HG03520 (cell line): ENCODE measurements at regions not wholly inside any gene's neighbourhood (a gene's known extent, or its start where the extent isn't known, plus 50 kb on each side); places are given as distances from the start of the nearest gene placed in this dataset.
"Not testable (repeated sequence)": the region's sequence is repeated elsewhere in the genome, so short reads cannot be mapped to it uniquely, and the experiment has no call there.

ENCODE experiments used
- ATAC-seq: cut with Tn5 transposase; IDR thresholded peaks from one replicate; pipeline ENCODE4 v1.9.1; 2021; ENCODE audit warnings: mild to moderate bottlenecking, moderate library complexity; ENCODE audit not compliant: unreplicated experiment

DNA sequence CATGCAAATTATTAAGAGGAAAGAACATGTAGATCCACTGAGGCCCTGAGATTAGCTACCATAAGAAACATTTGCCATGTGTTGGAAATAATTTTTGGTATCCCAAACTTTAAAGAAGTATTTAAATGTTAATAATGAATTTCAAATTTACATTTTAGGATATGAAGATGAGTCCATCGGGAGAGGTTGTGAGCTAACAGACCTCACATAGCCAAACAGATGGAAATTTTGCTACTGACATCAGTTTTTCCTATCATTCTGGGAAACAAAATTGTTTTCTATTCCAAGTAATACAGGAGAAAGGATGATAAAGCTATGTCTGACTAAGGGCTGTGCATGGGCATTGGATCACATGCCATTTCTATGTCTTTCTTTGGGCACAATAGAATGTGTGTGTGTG, 809.6 kb downstream of the TENT5A start:
- no peak for ATAC-seq

DNA sequence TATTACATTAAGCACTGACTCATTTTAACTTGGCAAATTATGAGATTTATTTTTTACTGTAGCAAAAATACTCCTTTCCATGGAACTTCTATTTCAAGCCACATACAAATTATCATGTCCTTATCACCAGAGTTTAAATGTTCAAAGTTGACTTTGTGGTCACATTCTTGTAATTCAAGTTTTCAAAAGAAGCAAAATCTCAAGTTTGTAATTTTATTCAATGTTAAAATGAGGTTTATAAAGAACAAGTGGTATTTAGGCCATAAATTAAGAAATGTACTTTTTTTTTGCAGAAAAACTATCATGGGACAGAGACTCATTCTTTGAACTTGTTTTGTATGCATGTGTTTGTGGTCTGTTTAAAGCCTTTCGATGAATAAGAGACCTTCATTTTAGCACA, 811.5 kb downstream of the TENT5A start:
- no peak for ATAC-seq

DNA sequence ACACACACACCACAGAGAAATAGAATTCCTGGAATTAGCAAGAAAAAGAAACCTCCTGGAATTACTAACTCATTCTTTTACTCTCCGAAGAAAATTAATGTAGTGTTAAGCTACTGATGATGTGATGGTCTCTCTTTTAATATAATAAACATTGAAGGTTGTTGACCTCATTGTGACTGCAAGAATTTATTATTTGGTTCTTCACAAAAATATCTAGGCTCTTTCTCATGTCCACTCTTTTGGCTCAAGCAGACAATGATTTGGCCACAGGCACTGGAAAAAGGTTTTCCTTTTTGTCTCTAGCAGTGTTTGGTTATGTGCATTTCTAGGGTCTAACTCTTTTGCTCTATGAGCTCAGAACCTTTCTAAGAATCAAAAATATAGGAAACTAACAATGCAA, 811.9 kb downstream of the TENT5A start:
- ATAC-seq = no peak

DNA sequence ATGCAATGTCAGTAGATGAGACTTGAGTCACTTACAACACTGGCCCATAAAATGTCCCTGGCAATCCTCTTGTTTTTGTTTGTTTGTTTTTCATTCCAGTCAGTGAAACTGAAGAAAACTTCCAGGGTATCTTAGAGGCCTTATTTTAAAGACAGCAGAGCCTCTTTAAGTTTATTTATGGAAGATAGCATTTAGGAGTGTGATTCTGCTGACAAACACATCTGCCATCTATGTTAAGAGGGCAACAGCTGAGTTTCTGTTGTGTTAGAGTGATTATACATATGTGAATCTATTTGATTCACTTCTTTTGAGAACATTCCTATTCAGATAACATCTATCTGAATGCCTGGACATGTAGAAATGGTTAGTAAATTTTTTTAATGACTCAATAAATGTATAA, 812.6 kb downstream of the TENT5A start:
- ATAC-seq = no peak

DNA sequence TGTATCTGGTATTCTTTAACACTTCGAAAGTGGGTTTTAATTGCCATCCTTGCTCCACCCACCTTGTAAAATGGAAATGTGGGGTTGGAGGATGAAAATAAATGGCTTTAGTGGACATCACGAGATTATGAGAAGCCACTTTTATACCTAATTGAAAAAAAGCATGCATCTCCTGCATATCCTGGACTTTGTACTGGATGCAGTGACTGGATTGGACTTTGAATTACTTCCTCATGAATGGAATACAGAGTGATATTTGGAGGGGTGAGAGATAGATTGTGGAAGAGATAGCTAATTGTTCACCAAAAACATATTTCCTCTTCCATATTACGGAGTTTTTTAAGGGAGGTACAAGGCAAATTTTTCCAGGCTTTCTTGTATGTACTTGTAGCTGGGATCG, 813.0 kb downstream of the TENT5A start:
- ATAC-seq = no peak

DNA sequence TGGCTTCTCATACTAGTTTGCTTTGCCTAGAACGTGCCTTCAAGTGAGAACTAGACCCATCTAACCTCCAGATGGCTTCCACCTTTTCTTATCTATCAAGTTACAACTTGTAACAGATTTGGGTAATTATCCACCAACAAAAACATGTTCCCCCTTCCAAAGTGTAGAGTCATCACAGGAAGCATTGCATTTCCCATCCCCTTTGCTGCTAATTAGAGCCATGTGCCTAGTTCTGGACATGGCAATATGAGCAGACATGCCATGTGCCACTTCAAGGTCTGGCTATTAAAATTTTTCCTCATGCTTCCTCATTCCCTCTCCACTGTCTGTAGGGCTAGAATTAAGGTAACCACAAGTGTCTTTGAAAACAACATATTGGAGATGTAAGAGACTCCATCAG, 814.4 kb downstream of the TENT5A start:
- no peak for ATAC-seq

DNA sequence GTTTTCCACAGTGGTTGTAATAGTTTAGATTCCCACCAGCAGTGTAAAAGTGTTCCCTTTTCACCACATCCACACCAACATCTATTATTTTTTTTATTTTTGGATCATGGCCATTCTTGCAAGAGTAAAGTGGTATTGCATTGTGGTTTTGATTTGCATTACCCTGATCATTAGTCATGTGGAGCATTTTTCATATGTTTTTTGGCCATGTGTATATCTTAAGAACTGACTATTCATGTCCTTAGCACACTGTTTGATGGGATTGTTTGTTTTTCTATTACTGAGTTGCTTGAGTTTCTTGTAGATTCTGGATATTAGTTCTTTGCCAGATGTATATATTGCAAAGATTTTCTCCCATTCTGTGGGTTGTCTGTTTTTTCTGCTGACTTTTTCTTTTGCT, 820.1 kb downstream of the TENT5A start:
- ATAC-seq = no peak

DNA sequence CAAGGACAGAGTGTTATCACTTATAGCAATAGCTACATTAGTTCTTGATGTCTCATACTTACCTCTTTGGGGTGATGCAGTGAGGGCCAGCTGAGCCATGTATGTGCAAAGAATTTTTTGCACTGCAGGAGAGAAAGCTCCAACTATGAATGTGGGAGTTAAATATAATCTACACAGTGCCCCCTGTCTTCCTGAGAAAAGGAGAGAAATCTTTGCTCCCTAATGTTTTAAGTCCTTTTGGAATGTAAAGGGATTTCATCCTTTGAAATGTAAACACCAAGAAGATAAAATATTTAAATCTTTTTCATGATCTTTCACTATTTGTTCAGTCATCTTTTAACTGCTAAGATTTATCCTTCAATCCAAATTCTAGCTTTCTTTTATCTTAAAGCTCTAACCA, 822.1 kb downstream of the TENT5A start:
- no peak for ATAC-seq

DNA sequence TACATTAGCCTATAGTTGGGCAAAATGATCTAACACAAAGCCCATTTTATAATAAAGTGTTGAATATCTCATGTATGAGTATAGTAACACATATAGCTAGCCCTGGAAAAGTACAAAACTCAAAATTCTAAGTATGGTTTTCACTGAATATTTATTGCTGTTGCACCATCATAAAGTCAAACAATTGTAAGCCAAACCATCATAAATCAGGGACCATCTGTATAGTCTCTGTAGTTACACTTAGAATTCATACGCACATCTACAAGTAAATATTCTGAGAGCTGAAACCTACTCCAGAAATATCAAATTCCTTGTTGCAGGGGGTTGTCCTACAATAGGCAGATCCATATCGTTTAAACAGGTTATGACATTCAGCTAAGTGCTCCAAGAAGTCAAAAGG, 817.3 kb downstream of the BCKDHB start:
- no peak for ATAC-seq

DNA sequence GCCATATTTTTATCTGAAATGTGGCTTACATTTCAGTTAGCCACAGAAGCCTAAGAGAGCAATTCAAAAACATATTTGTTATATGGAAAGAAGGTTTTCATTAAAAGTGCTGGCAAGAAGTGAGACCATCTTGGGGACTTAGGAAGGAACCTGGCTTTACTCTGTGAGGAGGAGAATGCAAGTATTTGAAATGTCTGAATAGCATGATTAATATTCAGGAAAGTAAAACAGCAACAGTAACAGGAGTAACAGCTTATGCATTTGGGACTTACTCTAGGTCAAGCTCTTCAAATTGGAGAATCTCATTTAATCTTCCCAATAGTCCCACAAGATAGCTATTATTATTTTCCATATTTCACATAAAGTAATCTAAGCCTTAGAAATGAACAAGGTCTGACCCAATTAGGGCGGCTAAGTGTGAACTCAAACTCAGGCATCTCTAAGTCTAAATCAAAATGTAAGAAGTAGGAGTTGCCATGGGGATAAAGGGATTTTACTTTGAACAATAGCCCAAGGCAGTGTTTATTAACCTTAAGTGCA, 816.5 kb downstream of the BCKDHB start:
- no peak for ATAC-seq

DNA sequence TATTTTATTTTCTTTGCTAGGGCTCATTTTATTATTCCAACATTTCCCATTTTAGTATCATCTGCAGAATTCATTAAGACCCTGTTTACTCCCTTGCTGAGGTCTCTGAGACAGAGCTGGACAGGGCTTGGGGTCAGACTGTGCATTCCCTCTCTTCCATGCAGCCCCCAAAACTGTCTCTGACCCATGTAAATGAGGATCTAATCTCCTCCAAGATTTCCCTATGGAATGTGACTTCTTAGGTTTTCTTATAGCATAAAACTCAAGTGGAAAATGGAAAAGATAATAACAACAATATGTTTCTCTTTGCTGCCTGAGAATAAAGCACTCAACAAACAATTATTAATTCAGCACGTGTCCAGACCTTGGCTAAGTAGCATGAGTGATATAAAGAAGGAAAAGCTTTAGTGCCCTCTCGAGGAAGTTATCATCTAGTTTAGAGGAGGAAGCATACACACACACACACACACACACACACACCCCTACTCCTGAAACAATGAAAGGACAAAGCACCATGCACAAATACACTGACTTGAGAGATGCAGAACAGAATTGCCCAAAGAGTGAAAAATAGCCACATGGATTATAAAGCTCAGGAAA, 815.5 kb downstream of the BCKDHB start:
- no peak for ATAC-seq

DNA sequence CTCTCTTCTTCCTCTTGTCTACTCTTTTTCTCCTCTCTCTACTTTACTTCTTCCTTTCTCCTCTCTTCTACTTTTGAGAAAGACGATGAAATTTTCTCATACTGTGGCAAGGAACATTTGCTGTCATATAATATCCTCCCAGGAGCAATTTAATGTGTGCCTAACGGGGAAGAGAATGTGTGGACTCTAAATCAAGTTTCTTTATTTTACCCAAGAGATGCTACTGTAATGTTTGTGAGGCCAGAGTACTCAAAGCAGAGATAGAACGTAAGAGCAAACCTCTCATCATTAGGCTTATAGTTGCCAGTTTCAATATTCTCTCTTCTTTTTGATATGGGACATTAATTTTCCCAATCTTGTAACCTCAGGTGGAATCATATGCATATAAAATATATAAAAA, 801.4 kb downstream of the BCKDHB start:
- no peak for ATAC-seq

DNA sequence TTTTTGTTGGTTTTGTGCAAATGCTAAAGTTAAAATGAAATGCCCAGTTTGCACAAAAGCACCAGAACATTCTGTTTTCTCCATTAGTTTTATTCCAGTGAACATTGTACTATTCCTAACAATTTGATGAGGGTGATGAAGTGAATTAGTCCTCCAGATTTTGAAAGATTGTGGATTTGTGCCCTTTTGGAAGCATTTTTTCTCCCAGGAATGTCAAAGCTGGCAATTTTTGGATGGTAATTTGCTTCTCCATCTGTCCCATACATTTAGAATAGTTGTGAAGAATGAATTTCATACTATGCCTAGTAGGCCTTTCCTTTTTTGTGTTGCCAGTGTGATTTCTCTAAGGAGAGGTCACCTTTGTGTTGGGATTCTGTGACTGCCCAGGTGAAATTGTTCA, 797.2 kb downstream of the BCKDHB start:
- ATAC-seq = no peak

DNA sequence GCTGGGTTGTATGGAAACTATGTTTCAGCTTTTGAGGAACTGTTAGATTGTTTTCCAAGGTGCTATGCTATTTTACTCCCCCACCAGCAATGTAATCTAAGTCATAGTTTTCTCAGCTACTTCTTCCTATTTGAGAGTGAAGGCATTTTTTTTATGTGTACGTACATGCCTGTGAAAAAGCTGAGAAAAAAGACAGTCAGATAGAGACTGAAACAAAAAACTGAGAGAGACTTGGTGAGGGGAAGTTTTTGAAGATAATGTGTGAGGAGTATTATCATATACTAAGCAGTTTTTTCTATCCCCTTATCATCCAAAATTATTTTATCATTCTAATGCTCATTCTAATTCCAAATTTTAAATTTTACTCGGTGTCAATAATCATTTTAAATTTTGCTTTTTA, 780.0 kb downstream of the BCKDHB start:
- ATAC-seq = no peak

DNA sequence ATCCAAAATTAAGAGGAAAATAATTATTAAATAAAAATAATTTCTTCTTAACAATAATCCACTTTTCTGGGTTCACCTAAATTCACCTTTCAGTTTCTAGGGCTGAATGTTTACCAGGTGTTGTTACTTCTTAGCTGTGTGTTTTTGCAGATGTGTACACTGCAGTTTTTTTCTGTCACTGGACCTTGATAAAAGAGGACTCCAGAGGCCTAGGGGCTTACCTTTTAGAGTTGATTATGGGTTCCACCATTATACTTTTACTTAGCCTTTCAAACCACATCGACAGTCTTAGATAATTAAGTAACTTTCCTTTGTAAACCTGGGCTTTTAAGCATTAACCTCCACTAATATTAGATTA, 766.5 kb downstream of the BCKDHB start:
- ATAC-seq = no peak

DNA sequence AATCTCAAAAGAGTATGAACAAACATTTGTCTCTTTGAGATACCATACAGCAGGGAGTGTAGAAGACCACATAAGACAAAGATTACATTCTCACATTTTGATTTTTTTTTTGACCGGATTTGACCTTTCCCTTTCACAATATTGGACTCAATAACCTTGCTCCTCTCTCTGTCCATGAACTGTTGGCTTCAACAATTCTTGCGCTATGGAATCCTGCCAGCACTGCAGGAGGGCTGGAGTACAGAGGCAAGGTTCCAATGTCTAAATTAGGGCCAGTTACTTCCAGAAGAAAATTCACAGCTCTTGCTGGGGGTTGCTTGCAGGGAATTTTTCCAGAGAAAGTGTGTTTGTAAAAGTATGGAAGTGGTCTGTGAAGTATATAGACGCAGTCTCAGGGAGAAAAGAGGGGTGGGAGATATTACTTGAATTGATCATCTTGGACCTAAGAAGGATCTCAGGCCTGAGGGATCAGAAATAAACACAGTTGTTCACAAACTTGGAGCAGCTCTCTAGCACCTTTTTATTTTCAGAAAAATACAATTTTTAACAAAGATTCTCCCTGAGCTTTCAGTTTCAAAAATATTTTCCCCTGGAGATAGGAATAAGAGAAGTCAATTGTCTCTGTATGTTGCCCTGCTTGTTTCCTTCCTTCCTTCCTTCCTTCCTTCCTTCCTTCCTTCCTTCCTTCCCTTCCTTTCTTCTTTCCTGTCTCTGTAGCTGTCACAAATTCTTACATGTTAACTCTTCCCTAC, 765.9 kb downstream of the BCKDHB start:
- ATAC-seq = no peak

DNA sequence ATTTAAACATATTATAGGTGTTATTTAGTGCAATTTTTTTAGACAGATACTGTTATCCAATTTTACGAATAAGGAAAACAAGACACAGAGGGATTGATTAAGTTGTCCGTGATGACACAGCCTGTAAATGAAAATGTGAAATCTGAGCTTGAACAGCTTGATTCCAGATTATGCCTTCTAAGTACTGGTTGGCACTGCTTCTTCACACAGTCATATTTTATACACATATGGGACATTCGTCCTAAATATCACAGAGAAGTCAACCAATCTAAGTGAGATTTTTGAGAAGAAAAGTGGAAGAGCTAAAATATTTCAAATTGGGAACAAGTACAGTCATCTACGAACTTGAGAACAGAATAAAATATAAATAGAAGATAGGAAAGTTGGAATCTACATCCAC, 756.3 kb downstream of the BCKDHB start:
- no peak for ATAC-seq

DNA sequence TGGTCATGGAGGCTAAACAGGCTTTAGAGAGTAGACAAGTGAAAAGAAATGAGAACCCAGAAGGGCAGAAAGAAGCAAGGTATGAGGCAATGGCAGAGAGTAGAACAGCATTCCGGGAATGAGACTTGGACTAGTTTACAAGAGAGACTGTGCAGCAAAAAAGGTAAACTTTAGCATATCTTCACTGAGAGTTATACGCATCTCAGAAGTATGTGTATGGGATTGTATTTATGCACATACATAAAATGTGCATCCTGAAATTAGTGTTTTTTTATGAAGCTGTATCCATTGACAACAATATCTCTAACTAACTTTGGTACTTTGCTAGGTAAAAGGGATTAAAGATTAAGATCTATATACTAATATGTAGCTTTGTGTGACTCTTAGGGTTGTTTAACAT, 753.6 kb downstream of the BCKDHB start:
- ATAC-seq = no peak

DNA sequence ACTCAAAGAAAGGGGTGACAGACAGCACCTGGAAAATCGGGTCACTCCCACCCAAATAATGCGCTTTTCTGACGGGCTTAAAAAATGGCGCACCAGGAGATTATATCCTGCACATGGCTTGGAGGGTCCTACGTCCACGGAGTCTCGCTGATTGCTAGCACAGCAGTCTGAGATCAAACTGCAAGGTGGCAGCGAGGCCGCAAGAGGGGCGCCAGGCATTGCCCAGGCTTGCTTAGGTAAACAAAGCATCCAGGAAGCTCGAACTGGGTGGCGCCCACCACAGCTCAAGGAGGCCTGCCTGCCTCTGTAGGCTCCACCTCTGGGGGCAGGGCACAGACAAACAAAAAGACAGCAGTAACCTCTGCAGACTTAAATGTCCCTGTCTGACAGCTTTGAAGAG, 741.5 kb downstream of the BCKDHB start:
- not testable (repeated sequence) for ATAC-seq

DNA sequence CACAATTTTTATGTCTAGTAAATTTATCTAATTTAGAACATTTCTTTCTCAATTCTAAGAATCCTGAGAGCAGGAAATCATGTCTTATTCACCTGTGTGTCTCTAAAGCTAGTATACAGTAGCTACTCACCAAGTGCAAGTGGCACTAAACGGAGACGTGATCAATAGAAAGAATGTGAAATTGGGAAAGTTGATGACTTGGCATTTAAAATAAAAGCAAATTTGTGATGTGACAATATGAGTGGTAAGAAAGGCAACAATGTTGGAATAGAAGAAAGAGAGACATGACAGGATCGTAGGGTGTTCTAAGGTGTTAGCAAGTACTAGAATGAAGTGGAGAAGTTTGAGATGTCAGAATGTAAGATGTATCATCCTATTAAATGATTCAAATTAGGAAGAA, 725.9 kb downstream of the BCKDHB start:
- no peak for ATAC-seq

DNA sequence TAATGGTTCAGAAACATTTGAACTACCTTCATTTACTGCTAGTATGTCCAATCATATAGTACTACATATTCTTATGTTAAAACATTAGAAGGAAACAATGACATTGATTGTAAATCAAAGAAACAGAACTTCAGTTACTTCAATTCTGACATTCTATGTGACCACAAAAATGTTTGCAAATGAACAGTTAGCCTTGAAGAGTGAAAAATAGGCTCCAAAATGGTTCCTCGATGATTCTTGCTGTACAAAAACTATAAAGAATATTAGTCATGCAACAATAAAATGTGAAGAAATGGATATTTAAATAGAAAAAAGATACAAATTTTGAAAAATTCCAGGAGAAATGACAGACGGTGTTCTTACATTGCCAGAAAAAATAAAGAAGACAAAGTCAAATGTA, 686.9 kb downstream of the BCKDHB start:
- no peak for ATAC-seq

DNA sequence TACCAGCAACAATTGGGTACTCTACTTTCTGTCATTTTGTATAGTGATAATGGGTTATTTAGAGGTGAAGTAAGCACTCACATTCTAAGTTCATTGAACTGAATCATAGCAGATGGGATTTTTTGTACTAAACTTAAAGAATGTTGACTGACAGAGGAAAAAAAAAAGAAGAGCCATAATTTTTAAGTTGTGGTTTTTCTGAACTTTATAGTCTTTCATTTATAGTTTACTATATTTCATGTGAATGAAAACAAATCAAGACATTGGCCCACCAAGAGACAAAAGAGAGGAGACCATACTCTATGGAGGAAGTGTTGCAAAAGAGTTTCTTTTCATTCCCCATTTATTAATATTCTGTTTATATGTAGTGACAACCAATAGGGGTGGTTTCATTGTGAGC, 685.7 kb downstream of the BCKDHB start:
- no peak for ATAC-seq
